Neuronal stem cell (in vitro differentiated cells): ENCODE measurements at regions not wholly inside any gene's neighbourhood (a gene's known extent, or its start where the extent isn't known, plus 50 kb on each side); places are given as distances from the start of the nearest gene placed in this dataset.
"Not testable (repeated sequence)": the region's sequence is repeated elsewhere in the genome, so short reads cannot be mapped to it uniquely, and the experiment has no call there.

Experiments used
- DNase-seq: peaks from one replicate; pipeline ENCODE4 v3.0.0-alpha.2; 2013; ENCODE audit warnings: low spot score
- H2AFZ ChIP-seq: one replicate; pipeline ENCODE4 v1.6.1; 2013; ENCODE audit warnings: mild to moderate bottlenecking, low read length, inconsistent platforms
- H2AK5ac ChIP-seq: 2 replicates; pipeline ENCODE4 v1.6.1; 2013; ENCODE audit warnings: low read depth, mild to moderate bottlenecking, inconsistent platforms, low read length, moderate library complexity, mixed read lengths
- H2BK120ac ChIP-seq: 2 replicates; pipeline ENCODE4 v1.6.1; 2013; ENCODE audit warnings: low read depth, mild to moderate bottlenecking, inconsistent platforms, low read length, moderate library complexity, mixed read lengths
- H2BK12ac ChIP-seq: one replicate; pipeline ENCODE4 v1.6.1; 2013; ENCODE audit warnings: low read length, inconsistent platforms
- H2BK15ac ChIP-seq: 2 replicates; pipeline ENCODE4 v1.6.1; 2013; ENCODE audit warnings: mild to moderate bottlenecking, low read length, inconsistent platforms, mixed read lengths
- H2BK5ac ChIP-seq: one replicate; pipeline ENCODE4 v1.6.1; 2013; ENCODE audit warnings: inconsistent platforms, mild to moderate bottlenecking, low read length, moderate library complexity
- H3K14ac ChIP-seq: one replicate; pipeline ENCODE4 v1.6.1; 2013; ENCODE audit warnings: low read length, inconsistent platforms
- H3K18ac ChIP-seq: 2 replicates; pipeline ENCODE4 v1.6.1; 2013; ENCODE audit warnings: low read length, inconsistent platforms
- H3K23ac ChIP-seq: 2 replicates; pipeline ENCODE4 v1.6.1; 2013; ENCODE audit warnings: low read depth, mild to moderate bottlenecking, mixed read lengths, low read length, inconsistent platforms; ENCODE audit not compliant: poor library complexity
- H3K27ac ChIP-seq: replicated peaks from 3 replicates; pipeline ENCODE4 v1.5.1; 2013; ENCODE audit warnings: low read length, inconsistent platforms
- H3K27me3 ChIP-seq, 3 experiments: 2 replicates each; pipeline ENCODE4 v1.6.1; 2013; ENCODE audit warnings: low read length in 3 of 3, mild to moderate bottlenecking in 2 of 3, inconsistent platforms in 1 of 3, low read depth in 1 of 3, mixed read lengths in 1 of 3, moderate library complexity in 1 of 3; ENCODE audit not compliant: control insufficient read depth in 3 of 3, insufficient read depth in 3 of 3
- H3K36me3 ChIP-seq, 2 donors: replicated peaks in 1 of 2; 2 replicates each; pipeline ENCODE4 v1.6.1; 2013; ENCODE audit warnings: low read length in 2 of 2; ENCODE audit not compliant: control insufficient read depth in 2 of 2, insufficient read depth in 2 of 2
- H3K4ac ChIP-seq: 2 replicates; pipeline ENCODE4 v1.6.1; 2013; ENCODE audit warnings: inconsistent platforms, mild to moderate bottlenecking, low read length, moderate library complexity
- H3K4me1 ChIP-seq, 2 donors: 1 replicate in 1 of 2; 2 replicates in 1 of 2; pipeline ENCODE4 v1.6.1; 2013; ENCODE audit warnings: low read length in 2 of 2, low read depth in 1 of 2; ENCODE audit not compliant: control insufficient read depth in 2 of 2, insufficient read depth in 1 of 2
- H3K4me2 ChIP-seq: one replicate; pipeline ENCODE4 v1.6.1; 2013; ENCODE audit warnings: mild to moderate bottlenecking, low read length, inconsistent platforms; ENCODE audit not compliant: insufficient read depth, poor library complexity, severe bottlenecking
- H3K4me3 ChIP-seq, 2 donors: 2 replicates each; pipeline ENCODE4 v1.5.1; 2013; ENCODE audit warnings: low read length in 2 of 2, mild to moderate bottlenecking in 2 of 2, inconsistent platforms in 1 of 2, moderate library complexity in 1 of 2
- H3K79me1 ChIP-seq: one replicate; pipeline ENCODE4 v1.6.1; 2013; ENCODE audit warnings: low read depth, mild to moderate bottlenecking, inconsistent platforms, low read length, moderate library complexity
- H3K9ac ChIP-seq: one replicate; pipeline ENCODE4 v1.6.1; 2013; ENCODE audit warnings: mild to moderate bottlenecking, low read depth, low read length, inconsistent platforms; ENCODE audit not compliant: poor library complexity
- H3K9me3 ChIP-seq, 2 donors: replicated peaks in 1 of 2; 2 replicates each; pipeline versions ENCODE3 to v1.6.1; 2013; ENCODE audit warnings: low read length in 2 of 2, mild to moderate bottlenecking in 2 of 2, inconsistent platforms in 1 of 2, low read depth in 1 of 2, mixed read lengths in 1 of 2, moderate library complexity in 1 of 2; ENCODE audit not compliant: control insufficient read depth in 2 of 2, insufficient read depth in 1 of 2
- H4K8ac ChIP-seq: one replicate; pipeline ENCODE4 v1.6.1; 2013; ENCODE audit warnings: low read depth, mild to moderate bottlenecking, inconsistent platforms, low read length, moderate library complexity
- H4K91ac ChIP-seq: one replicate; pipeline ENCODE4 v1.6.1; 2013; ENCODE audit warnings: low read length, low read depth, mild to moderate bottlenecking, inconsistent platforms; ENCODE audit not compliant: poor library complexity
- WGBS, 2 donors: extraction: QIAGEN DNeasy Blood & Tissue Kit; methylation state at CpG; one replicate each; pipeline ENCODE4 v1.1.7; 2013; ENCODE audit warnings: missing lambda C conversion rate in 2 of 2, mixed read lengths in 1 of 2; ENCODE audit not compliant: insufficient read length in 2 of 2, insufficient replicate concordance in 1 of 2; ENCODE audit errors: extremely low coverage in 2 of 2; 5-methylcytosine and 5-hydroxymethylcytosine counted together

DNA sequence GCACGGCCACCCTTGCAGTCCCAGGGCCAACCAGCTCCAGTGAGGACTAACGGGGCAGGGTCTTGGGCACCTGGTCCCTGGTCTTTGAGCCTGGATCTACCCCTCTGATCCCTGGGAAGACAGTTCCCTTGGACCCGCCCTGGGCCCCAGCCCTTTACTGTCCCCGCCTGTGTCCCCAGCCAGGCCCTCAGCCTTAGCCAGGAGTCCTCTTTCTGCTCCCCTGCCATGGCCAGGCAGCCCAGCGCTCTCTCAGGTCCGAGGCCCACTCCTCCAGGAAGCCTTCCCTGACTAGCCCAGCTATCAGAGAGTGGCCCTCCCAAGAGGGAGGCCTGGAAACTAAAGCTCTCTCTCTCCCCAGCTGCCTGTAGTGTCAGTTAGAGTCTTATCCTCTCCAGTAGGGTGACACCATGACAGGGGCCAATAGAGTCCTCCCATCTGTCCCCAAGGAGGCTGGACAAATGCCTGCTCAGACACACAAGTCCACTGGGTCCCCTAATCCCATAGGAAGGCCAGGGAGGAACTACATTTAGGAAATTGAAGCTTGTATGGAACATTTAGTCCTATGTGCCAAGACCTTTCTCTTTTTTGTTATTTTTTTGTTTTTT is 87.8 kb downstream of the NSUN5 start:
- not testable (repeated sequence) for H3K79me1 ChIP-seq, H3K4me3 ChIP-seq, H4K8ac ChIP-seq, H2AK5ac ChIP-seq, H3K9ac ChIP-seq, H3K4me1 ChIP-seq, H3K27ac ChIP-seq, H3K4ac ChIP-seq, H3K18ac ChIP-seq, H2BK120ac ChIP-seq, H3K36me3 ChIP-seq, H3K4me2 ChIP-seq, H3K14ac ChIP-seq, H2BK15ac ChIP-seq, H2AFZ ChIP-seq, H2BK12ac ChIP-seq, H2BK5ac ChIP-seq, DNase-seq, H3K23ac ChIP-seq, H3K9me3 ChIP-seq, H4K91ac ChIP-seq, H3K27me3 ChIP-seq
- WGBS, 2 donors: no CpG with 5 or more reads among the region's 6 CpGs

DNA sequence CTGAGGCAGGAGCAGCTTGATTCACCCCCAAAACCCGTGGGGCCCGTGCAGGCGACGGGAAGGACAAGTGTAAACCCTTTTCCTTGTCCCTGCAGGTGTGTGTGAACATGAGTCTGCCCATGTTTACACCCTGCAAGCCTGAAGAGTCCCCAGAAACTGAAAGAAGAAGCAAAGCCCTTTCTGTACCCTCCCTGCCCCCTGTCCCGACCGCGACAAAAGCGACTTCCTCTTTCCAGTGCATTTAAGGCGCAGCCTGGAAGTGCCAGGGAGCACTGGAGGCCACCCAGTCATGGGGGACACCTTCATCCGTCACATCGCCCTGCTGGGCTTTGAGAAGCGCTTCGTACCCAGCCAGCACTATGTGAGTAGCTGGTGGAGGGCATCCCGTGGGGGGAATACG is 88.3 kb downstream of the NSUN5 start:
- not testable (repeated sequence) for H3K27ac ChIP-seq, H3K9me3 ChIP-seq
- no CpG with 5 or more reads among the region's 15 CpGs for WGBS, 2 donors

DNA sequence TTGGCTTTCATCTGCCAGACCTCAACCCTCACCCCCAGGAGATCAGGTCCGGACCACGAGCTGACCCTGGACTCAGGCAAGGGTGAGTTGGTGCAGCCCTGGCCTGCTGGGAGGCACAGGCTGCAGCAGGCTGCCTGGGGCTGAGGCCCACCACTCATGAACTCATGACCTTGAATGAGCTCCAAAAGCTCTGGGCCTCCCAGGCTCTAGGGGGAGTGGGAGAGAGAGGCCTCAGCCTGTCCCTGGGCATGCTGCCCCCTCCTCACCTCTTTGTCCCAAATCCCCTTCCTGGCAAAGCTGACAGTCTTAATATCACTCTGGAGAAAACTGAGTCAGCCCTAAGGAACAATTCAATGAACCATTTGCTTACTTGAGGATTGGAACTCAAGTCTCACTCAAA is 89.8 kb downstream of the NSUN5 start:
- not testable (repeated sequence) for H3K4ac ChIP-seq, H2AFZ ChIP-seq, H3K36me3 ChIP-seq, H3K4me1 ChIP-seq, H3K23ac ChIP-seq, H2AK5ac ChIP-seq, H3K27me3 ChIP-seq, H3K4me3 ChIP-seq, H2BK12ac ChIP-seq, H3K18ac ChIP-seq, H3K27ac ChIP-seq, H4K8ac ChIP-seq, H2BK120ac ChIP-seq, H3K4me2 ChIP-seq, H4K91ac ChIP-seq, DNase-seq, H2BK5ac ChIP-seq, H3K9ac ChIP-seq, H2BK15ac ChIP-seq, H3K14ac ChIP-seq, H3K79me1 ChIP-seq, H3K9me3 ChIP-seq
- no CpG with 5 or more reads among the region's 2 CpGs for WGBS, 2 donors

More for the DNA sequence above, 88.3 kb downstream of the NSUN5 start:
- H3K4me1 ChIP-seq, H3K9ac ChIP-seq, H3K27me3 ChIP-seq, DNase-seq, H4K8ac ChIP-seq, H4K91ac ChIP-seq, H3K36me3 ChIP-seq, H3K18ac ChIP-seq, H3K4ac ChIP-seq, H2AFZ ChIP-seq, H2AK5ac ChIP-seq, H3K4me3 ChIP-seq, H2BK15ac ChIP-seq, H2BK12ac ChIP-seq, H2BK120ac ChIP-seq, H2BK5ac ChIP-seq, H3K14ac ChIP-seq, H3K4me2 ChIP-seq, H3K79me1 ChIP-seq, H3K23ac ChIP-seq: not testable (repeated sequence)

DNA sequence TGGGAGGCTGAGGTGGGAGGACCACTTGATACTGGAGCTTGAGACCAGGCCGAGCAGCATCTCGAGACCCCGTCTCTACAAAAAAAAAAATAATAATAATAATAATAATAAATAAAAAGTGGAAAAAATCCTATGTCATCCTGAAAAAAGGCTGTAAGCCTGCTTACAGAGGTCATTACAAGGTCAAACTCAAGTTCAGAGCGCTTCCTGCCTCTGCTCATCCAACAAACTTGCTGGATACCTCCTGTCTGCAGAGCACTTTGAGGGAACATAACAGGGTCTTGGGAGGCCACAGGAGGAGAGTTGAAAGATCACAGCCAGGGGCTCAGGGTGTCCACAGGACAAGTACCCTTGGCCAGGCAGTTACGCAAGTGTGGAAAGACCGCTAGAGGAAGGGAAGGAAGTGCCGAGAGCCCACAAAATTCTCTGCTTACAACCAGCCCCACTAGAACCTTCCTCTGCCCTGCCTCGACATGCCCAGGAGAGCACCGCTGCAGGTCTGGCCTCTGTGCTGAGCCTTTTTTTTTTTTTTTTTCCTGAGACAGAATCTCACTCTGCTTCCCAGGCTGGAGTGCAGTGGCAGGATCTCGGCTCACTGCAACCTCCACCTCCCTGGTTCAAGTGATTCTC is 92.5 kb downstream of the NSUN5 start:
- not testable (repeated sequence) for H2AFZ ChIP-seq, H3K4ac ChIP-seq, H3K23ac ChIP-seq, H3K4me1 ChIP-seq, H3K4me3 ChIP-seq, H2BK120ac ChIP-seq, H3K27me3 ChIP-seq, H3K27ac ChIP-seq, H3K18ac ChIP-seq, DNase-seq, H2BK5ac ChIP-seq, H3K14ac ChIP-seq, H3K9me3 ChIP-seq, H3K4me2 ChIP-seq, H3K79me1 ChIP-seq, H3K9ac ChIP-seq, H3K36me3 ChIP-seq, H2AK5ac ChIP-seq, H4K91ac ChIP-seq, H4K8ac ChIP-seq, H2BK15ac ChIP-seq, H2BK12ac ChIP-seq
- no CpG with 5 or more reads among the region's 10 CpGs for WGBS, 2 donors
